ENCODE measurements at regions not wholly inside any gene's neighbourhood (a gene's known extent, or its start where the extent isn't known, plus 50 kb on each side); places are given as distances from the start of the nearest gene placed in this dataset.

GRCh38 chr4:110944501-110944900, 321.6 kb upstream of the PITX2 start:
- 83% methylated on average over 3 of the region's 3 CpGs for WGBS
- TF ChIP-seq EGR1 (IDR thresholded peaks at IDR 0.05; ENCODE audit: low read depth in 2 of 2) (no peak), REST (IDR thresholded peaks at IDR 0.05) (no peak), YY1 (IDR thresholded peaks at IDR 0.05) (no peak), JUND (IDR thresholded peaks at IDR 0.05) (no peak), HNF4A (conservative IDR thresholded peaks at IDR 0.05) (no peak), ATF3 (IDR thresholded peaks at IDR 0.05) (no peak), CTCF (IDR thresholded peaks at IDR 0.05; ENCODE audit: low read depth, low read length, missing input control) (no peak), NR2F2 (IDR thresholded peaks at IDR 0.05) (no peak), ZBTB33 (IDR thresholded peaks at IDR 0.05) (no peak), RAD21 (IDR thresholded peaks at IDR 0.05) (no peak), SP1 (IDR thresholded peaks at IDR 0.05) (no peak), HNF4G (IDR thresholded peaks at IDR 0.05) (no peak), GABPA (IDR thresholded peaks at IDR 0.05 in 1 of 2, conservative IDR thresholded peaks at IDR 0.05 in 1 of 2) (no peak), FOXA1 (IDR thresholded peaks at IDR 0.05) (no peak), MAX (IDR thresholded peaks at IDR 0.05) (no peak), TAF1 (conservative IDR thresholded peaks at IDR 0.05) (no peak), FOXA2 (IDR thresholded peaks at IDR 0.05) (no peak), RXRA (IDR thresholded peaks at IDR 0.05) (no peak)
- H3K4me1 ChIP-seq (ENCODE audit: control insufficient read depth in 4 of 4, insufficient read depth in 4 of 4, low read length in 3 of 4) = no peaks in the 10 kb centered on the region
- H3K9me3 ChIP-seq (ENCODE audit: control insufficient read depth in 4 of 4, low read length in 3 of 4) = no peaks in the 10 kb centered on the region
- H3K9ac ChIP-seq (ENCODE audit: low read depth in 1 of 2, low read length in 2 of 2) = no peak overlapping the region
- H3K4me3 ChIP-seq (ENCODE audit: low read depth in 1 of 3, low read length in 3 of 3) = no peak overlapping the region
- DNase-seq (ENCODE audit: low spot score) = no peak
- H3K36me3 ChIP-seq (ENCODE audit: control insufficient read depth in 4 of 4, insufficient read depth in 3 of 4, low read depth in 1 of 4, low read length in 3 of 4) = no peaks in the 10 kb centered on the region
- H3K27ac ChIP-seq (ENCODE audit: low read depth in 1 of 2, low read length in 2 of 2) = no peak overlapping the region
- H3K27me3 ChIP-seq (ENCODE audit: control insufficient read depth in 4 of 4, insufficient read depth in 4 of 4, low read length in 3 of 4) = peaks cover 0 to 4% (median 0%) of the 10 kb centered on the region in 4 donors

All from liver (tissue), 8 donors.